ENCODE measurements at regions not wholly inside any gene's neighbourhood (a gene's known extent, or its start where the extent isn't known, plus 50 kb on each side); places are given as distances from the start of the nearest gene placed in this dataset.

GRCh38 chr11:90428836-90429235 is 206.0 kb upstream of the CHORDC1 start:
- no peak overlapping the region for H3K4ac ChIP-seq (ENCODE audit: low read depth, low read length)
- intact Hi-C loops (cut with micrococcal nuclease), result no loop called here
- H3K23ac ChIP-seq (ENCODE audit: low read depth, low read length), result no peak overlapping the region
- no peak overlapping the region for H2BK5ac ChIP-seq (ENCODE audit: low read depth, low read length, poor library complexity, severe bottlenecking)
- no peak overlapping the region for H2AFZ ChIP-seq (replicated peaks; ENCODE audit: low read length, poor library complexity)
- no peaks in the 10 kb centered on the region for H3K4me1 ChIP-seq (ENCODE audit: control insufficient read depth, insufficient read depth, low read length)
- no peak overlapping the region for H3K4me2 ChIP-seq (ENCODE audit: low read depth, low read length)
- ATAC-seq (ENCODE audit: low read depth), result no peak
- no peak overlapping the region for H2BK120ac ChIP-seq (ENCODE audit: low read depth, low read length)
- H3K27me3 ChIP-seq (ENCODE audit: control insufficient read depth, insufficient read depth, low read length), result no peaks in the 10 kb centered on the region
- H4K8ac ChIP-seq (ENCODE audit: low read depth in 2 of 2, low read length in 2 of 2), result no peak overlapping the region
- no peaks in the 10 kb centered on the region for H3K9me1 ChIP-seq (ENCODE audit: insufficient read depth, low read length)
- H4K5ac ChIP-seq (ENCODE audit: low read depth, low read length), result no peak overlapping the region
- H3K27ac ChIP-seq (ENCODE audit: insufficient read depth, low read length), result no peak overlapping the region
- no peak overlapping the region for H3K4me3 ChIP-seq (ENCODE audit: insufficient read depth, low read depth, low read length)
- H2BK15ac ChIP-seq (ENCODE audit: low read depth, low read length), result no peak overlapping the region
- no peak overlapping the region for H2BK20ac ChIP-seq (ENCODE audit: low read depth, low read length)
- in situ Hi-C loops (cut with MboI; ENCODE audit: low sequenced_read_pairs), result no loop called here
- H3K9ac ChIP-seq (ENCODE audit: low read depth, low read length), result no peak overlapping the region
- BruUV-seq (replicated peaks), result no TSS peak
- no peak overlapping the region for H2AK9ac ChIP-seq (replicated peaks; ENCODE audit: low read depth, low read length, poor library complexity)
- no peak overlapping the region for H3K18ac ChIP-seq (ENCODE audit: low read depth, low read length)
- no peaks in the 10 kb centered on the region for H3K36me3 ChIP-seq (ENCODE audit: control insufficient read depth, insufficient read depth, low read length)
- H3K79me1 ChIP-seq (ENCODE audit: low read depth in 1 of 2, low read length in 2 of 2), result no peaks in the 10 kb centered on the region
- H4K91ac ChIP-seq (ENCODE audit: insufficient read depth, low read depth, low read length), result no peak overlapping the region
- H3K14ac ChIP-seq (replicated peaks; ENCODE audit: low read depth, low read length), result no peak overlapping the region
- ChIA-PET POLR2A (ENCODE audit: unreplicated experiment) (no interaction called here), CTCF (interaction anchor here (0.7 kb wide), 1 partner anchor 49 kb away, joined by 3 read pairs; no protein-coding TSS in a partner anchor)
- H4K20me1 ChIP-seq (ENCODE audit: insufficient read depth, low read length), result no peaks in the 10 kb centered on the region
- DNase-seq, result no peak
- no peak for TF ChIP-seq MAZ (IDR thresholded peaks at IDR 0.05; ENCODE audit: borderline replicate concordance, low read depth, low read length)
- TF ChIP-seq, protein P1, sequence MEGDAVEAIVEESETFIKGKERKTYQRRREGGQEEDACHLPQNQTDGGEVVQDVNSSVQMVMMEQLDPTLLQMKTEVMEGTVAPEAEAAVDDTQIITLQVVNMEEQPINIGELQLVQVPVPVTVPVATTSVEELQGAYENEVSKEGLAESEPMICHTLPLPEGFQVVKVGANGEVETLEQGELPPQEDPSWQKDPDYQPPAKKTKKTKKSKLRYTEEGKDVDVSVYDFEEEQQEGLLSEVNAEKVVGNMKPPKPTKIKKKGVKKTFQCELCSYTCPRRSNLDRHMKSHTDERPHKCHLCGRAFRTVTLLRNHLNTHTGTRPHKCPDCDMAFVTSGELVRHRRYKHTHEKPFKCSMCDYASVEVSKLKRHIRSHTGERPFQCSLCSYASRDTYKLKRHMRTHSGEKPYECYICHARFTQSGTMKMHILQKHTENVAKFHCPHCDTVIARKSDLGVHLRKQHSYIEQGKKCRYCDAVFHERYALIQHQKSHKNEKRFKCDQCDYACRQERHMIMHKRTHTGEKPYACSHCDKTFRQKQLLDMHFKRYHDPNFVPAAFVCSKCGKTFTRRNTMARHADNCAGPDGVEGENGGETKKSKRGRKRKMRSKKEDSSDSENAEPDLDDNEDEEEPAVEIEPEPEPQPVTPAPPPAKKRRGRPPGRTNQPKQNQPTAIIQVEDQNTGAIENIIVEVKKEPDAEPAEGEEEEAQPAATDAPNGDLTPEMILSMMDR (conservative IDR thresholded peaks at IDR 0.05; ENCODE audit: low read depth, low read length), result no peak
- TF ChIP-seq MXI1 (IDR thresholded peaks at IDR 0.05; ENCODE audit: borderline replicate concordance, low read depth, low read length), result no peak
- no peak overlapping the region for H3K56ac ChIP-seq (ENCODE audit: extremely low read depth, insufficient read depth, low read length)
- dilution Hi-C loops (cut with HindIII; ENCODE audit: low sequenced_read_pairs, unreplicated experiment), result no loop called here
- H3K9me3 ChIP-seq (ENCODE audit: control insufficient read depth, insufficient read depth, low read length), result no peaks in the 10 kb centered on the region
- H2AK5ac ChIP-seq (ENCODE audit: low read depth, low read length), result no peak overlapping the region

Measured in IMR-90 (cell line).